Epithelial cell of proximal tubule (primary cell): ENCODE measurements at regions not wholly inside any gene's neighbourhood (a gene's known extent, or its start where the extent isn't known, plus 50 kb on each side); places are given as distances from the start of the nearest gene placed in this dataset.

Experiments
- DNase-seq: peaks from one replicate; pipeline ENCODE4 v3.0.0-alpha.2; 2011; ENCODE audit warnings: low read depth
- H3K4me3 ChIP-seq: 2 replicates; pipeline ENCODE4 v1.5.1; 2011; ENCODE audit warnings: low read depth, mild to moderate bottlenecking, low read length
- TF ChIP-seq, protein P1 (sequence below): conservative IDR thresholded peaks from 2 replicates; pipeline ENCODE4 v1.5.1; 2012; ENCODE audit warnings: low read depth, mild to moderate bottlenecking, low read length

DNA sequence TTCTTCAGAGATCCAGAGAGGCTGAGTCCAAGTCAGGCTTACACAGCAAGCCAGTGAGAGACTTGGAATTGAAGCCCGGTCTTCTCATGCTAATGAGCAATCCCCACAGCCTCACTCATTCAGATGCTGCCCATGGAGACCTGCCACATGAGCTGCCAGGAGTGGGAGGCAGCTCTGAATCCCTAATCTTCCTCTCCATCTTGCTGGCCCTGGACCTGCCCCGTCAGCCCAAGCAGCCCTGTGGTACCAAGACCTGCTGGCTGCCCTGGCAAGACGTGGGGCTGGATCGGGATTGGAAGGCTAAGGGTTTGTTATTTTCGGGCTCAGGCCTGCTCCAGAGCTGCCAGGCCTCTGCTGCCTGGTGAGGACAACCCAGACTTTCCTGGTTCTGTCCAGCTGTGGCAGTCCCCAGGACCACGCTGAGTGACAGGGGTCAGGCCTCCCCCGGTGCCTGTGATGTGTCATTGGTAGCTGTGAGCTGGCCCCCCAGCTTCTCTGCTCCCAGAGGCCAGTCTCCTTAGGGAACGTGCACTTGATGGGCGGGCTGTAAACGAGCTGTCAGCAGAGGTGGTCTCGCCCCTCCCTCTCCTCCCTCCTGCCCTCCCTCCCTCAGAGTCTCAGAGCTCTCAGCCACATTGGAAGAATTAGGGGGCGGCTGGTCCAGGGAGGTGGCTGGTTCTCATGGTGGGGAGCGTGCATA is 135.0 kb downstream of the FOXD2 start:
- H3K4me3 ChIP-seq = no peak overlapping the region
- TF ChIP-seq, protein P1, sequence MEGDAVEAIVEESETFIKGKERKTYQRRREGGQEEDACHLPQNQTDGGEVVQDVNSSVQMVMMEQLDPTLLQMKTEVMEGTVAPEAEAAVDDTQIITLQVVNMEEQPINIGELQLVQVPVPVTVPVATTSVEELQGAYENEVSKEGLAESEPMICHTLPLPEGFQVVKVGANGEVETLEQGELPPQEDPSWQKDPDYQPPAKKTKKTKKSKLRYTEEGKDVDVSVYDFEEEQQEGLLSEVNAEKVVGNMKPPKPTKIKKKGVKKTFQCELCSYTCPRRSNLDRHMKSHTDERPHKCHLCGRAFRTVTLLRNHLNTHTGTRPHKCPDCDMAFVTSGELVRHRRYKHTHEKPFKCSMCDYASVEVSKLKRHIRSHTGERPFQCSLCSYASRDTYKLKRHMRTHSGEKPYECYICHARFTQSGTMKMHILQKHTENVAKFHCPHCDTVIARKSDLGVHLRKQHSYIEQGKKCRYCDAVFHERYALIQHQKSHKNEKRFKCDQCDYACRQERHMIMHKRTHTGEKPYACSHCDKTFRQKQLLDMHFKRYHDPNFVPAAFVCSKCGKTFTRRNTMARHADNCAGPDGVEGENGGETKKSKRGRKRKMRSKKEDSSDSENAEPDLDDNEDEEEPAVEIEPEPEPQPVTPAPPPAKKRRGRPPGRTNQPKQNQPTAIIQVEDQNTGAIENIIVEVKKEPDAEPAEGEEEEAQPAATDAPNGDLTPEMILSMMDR = no peak
- no peak for DNase-seq

DNA sequence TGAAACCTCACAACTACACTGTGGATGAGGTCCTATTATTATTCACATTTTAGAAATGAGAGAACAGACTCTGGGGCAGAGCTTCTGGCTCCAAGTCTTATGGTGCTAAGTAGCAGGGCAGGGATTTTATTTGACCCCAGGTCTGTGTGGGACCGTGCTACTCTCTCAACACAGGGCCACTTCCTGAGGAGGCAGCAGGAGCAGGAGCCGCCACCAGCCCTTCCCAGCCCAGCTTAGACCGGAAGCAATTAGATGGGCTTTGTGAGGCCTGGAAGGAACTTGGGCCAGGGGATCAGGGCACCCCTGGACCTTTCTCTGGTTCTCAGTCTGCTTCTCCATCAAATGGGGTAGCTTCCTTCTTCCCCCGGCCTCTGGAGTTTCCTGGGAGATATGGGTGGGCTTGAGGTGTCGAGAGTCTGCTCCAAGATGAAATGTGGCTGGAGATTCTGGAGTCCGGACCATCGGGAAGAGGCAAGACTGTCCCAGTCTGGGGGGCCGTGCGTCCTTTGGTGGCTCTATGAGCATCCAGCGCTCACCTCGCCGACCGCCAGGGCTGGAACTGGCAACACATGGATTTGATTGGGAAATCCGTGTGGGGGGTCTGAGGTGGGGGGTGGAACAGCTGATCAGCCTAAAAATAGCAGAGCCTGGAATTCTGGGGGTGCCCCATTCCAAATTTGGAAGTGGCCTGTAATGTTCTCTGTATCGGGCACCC is 136.8 kb downstream of the FOXD2 start:
- TF ChIP-seq, protein P1 = no peak
- H3K4me3 ChIP-seq = no peak overlapping the region

DNA sequence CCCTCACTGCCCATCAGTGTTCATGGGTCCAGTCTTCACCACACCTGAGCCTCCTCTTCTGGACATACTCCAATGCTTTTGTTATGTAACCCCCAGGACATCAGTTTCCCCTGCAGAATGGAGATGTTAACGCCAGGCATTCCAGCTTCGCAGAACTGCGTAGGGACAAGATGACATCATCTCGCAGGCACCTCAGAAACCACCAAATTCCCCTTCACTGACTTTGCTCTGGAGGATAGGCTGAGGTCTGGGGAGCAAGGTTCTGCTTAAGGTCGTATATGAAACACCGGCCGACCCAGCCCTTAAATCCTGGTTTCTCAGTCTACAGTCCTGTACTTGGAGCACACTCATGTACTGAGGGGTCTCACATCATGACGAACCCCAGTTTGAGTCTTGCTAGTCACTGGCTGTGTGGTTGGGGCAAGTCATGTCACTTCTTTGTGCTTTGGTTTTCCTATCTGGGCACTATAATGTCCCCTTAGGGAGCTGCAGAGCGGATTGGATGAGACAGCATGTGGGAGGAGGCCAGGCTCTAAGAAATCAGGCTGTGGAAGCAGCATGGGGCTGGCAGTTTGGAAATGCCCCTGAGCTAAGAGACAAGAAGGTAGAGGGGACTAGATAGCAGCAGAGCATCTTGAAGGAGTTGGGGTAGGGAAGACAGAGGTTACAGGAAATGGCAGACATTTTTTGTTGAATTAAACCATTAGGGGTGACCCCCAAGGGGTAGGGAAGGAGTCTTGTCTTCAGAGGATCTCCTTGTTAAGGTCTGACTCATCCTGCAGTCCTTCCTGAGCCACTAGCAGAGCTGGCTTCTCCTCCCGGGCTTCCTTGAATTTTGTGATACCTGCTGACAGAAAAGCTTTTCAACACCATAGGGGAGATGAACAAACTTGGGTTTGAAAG is 138.3 kb downstream of the FOXD2 start:
- no peak overlapping the region for H3K4me3 ChIP-seq
- TF ChIP-seq, protein P1 = no peak
- no peak for DNase-seq

More for the DNA sequence above, 136.8 kb downstream of the FOXD2 start:
- DNase-seq = no peak

DNA sequence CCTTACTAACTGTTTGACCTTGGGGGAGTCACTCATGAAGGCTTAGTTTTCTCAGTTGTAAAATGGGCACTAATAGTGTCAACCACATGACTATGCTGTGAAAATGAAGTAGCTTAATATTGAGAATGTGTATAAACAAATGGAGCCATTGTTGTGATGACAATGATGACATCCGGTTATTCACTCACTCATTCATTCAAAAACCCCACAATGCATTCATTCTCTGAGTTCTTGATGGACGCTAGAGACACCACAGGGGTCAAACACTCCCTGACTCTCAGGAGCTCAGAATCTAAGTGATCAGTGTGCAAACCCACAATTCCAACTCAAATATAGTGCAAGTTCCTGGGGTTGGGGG is 138.9 kb downstream of the FOXD2 start:
- DNase-seq = no peak
- TF ChIP-seq, protein P1 = no peak
- no peak overlapping the region for H3K4me3 ChIP-seq

DNA sequence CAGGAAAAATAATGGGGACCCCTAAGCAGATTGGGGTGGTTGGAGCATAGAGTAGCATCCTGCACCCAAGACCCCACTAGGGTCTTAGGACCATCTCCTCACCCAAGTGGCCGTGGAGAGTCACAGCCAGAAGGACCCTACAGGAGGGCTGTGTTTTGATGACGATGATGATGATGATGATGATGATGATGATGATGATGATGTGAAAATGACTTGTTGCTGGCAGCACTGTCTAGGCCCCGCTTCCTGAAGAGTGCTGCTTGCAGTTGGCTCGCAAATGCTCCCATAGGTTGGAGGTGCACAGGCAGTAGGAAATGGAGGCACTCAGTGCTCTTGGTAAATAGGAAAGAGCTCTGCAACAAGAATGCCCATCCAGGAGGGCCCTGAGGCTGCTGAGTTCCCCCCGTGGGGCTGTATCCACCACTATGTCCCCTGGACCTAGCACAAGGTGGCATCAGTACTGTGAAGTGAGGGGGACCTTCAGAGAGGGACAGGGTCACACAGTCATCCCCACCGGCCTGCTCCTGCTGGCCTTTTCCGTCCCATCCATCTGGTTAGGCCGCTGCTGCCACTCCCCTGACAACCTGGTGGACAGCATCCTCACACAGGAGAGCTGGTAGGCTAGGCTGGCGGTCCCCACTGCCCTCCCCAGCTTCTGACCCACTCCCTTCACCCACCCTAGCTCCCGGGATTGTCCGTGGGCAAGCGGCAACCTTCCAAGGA is 139.6 kb downstream of the FOXD2 start:
- no peak for DNase-seq
- TF ChIP-seq, protein P1 = no peak
- no peak overlapping the region for H3K4me3 ChIP-seq

DNA sequence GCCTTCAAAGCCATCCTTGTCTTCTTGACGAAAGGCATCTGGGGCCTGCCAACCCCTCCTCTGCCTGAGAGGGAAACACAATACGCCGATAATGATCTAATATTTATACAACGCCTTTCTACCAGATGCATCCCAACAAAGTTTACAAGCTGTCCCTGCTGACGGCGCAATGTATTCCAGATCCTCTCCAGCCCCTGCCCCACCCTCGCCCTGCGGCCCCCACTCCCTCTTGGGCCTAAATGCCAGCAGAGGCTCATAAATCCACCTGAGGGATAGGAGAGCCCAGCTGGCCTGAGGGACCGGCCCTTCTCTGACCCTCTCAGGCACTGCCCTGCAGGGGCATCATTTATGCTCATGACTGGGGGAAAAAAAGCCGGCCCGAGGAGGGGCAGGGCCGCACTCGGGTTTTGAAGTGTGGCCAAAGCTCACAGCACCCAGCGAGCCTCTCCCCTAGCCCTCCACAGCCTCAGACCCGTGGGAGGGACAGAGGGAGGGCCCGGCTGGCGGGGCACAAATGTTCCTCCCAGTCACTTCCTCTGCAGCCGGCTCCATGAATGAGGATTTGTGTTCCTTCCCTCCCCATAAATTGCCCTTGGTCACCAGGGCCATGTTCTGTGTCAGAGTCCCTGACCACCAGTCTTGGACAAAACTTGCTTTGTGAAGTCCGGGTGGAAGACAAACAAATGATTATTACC is 140.3 kb downstream of the FOXD2 start:
- H3K4me3 ChIP-seq = no peak overlapping the region
- TF ChIP-seq, protein P1 = no peak
- DNase-seq = no peak
